HT1080 (cell line): ENCODE measurements at regions not wholly inside any gene's neighbourhood (a gene's known extent, or its start where the extent isn't known, plus 50 kb on each side); places are given as distances from the start of the nearest gene placed in this dataset.
A peak's percentile ranks its signal among the peaks of the same experiment; 100 is the strongest.
"Not testable (repeated sequence)": the region's sequence is repeated elsewhere in the genome, so short reads cannot be mapped to it uniquely, and the experiment has no call there.

Experiments
- DNase-seq: peaks from one replicate; pipeline ENCODE4 v3.0.0-alpha.2; 2015; ENCODE audit warnings: low read depth

- DNase-seq: no peak
Measured at GRCh38 chr7:36036590-36036989, 116.5 kb upstream of the EEPD1 start.

GRCh38 chr7:36037121-36037662, 115.9 kb upstream of the EEPD1 start:
- DNase-seq: peak; percentile 52

GRCh38 chr7:36038063-36038721, 114.9 kb upstream of the EEPD1 start:
- DNase-seq: no peak

- DNase-seq: no peak
Measured at GRCh38 chr7:36039243-36039642, 113.8 kb upstream of the EEPD1 start.

- DNase-seq: no peak
Measured at GRCh38 chr7:36039671-36040070, 113.4 kb upstream of the EEPD1 start.

DNA sequence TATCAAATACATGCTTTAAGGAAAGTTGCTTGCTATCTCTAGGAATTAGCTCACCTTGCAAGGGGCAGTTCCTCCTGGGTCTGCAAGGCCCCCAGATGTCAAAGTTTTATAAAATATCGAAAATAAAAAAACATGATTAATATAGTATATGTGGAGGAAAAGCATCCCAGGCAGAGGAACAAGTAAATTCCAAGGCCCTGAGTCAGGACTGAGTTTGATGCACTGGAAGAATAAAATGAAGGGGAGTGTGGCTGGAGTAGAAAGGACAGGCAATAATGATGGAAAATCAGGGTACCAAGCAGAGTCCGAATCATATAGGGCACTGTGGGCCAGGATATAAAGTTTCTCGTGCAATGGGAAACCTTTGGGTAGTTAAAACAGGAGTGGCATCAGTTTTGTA, 112.4 kb upstream of the EEPD1 start:
- DNase-seq: no peak

GRCh38 chr7:36044101-36044892, 108.8 kb upstream of the EEPD1 start:
- DNase-seq: no peak

DNA sequence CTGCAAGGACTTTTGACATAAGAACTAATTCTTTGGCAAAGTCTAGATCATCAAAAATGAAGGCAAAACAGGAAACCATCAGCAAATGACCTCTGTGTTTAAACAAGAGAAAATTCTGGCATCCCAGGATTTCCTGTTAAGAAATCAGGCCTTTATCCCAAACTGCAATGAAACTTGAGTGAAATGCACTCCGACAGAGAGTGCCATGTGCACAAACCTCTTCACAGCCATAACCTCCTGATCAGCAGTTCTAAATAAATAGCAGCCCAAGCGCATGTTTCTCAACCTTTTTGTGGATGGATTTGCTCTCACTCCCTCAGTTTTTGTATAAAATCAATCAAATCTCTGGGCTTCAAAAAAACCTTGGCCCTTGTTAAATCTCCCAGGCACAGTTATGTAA, 107.7 kb upstream of the EEPD1 start:
- DNase-seq: no peak

DNA sequence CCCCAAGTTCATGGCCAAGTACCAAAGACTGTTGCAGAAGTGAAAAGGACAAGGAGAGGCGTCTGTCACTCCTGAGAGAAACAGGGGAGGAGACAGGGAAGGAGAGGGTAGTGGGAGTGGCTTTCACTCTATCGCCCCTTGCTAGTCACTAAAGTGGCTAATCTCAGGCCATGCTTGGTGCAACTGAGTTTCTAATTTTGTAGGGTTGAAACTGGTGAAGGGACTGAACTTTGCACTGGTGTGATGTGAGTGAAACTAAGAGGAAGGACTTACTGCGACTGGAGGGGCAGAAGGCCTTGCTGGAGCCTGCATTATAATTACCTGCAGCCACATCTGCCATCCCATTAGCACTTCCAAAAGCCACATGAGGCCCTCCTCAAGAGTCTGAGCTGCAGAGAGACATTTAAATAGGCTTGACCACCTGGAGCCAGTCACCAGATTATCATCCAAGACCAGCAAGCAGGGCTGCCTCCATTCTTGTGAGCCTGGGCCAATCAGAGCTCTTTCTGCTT, 107.2 kb upstream of the EEPD1 start:
- no peak for DNase-seq

- DNase-seq: no peak
Measured at GRCh38 chr7:36047091-36047658, 105.9 kb upstream of the EEPD1 start.

DNA sequence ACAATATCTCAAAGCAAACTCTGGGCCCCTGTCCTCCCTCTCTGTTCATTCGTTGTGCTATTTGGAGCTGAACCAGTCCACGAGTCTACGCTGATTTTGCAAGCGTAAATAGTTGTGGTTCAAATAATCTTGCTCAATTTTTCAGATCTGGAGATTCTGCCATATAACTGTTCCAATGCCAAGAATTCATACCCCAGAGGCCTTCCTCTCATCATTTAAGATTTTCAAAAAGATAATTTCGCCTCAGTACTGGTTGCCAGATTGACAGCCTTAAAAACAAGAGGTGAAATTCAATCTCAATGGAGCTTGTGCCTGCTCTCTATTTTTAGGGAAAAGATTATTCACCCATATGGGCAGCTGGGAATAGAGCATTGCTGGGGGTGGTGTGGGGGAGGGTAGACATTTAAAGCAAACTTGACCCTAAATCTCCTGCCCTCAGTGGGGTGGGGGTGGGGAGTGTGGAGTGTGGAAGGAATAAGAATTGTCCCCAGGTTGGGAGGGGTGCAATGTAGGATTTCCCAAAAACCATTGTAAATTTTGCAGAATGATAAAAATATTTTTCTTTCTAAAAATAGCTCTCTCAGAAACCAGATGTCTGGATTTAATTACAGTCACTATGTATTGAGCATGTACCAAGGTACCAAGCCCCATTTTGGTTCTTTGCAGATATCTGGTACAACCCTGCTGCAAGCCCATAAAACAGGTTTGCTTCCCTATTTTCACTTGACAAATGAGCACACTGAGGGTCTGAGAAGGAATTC, 104.7 kb upstream of the EEPD1 start:
- DNase-seq: no peak

DNA sequence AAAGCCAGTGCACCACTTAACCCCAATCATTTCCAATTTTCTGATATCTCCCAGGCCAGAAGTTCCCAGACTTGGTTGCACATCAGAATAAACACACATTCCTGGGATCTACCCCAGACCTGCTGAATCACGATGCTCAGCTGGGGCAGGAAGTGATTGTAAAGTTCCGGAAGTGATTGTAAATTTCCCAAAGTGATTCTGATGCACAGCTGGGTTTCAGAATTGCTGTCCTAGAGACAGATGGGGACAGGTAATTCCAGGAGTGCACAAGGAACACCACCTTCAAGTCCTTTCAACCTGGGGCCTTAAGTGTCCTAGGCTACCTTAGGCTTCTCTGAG, 104.2 kb upstream of the EEPD1 start:
- peak; percentile 11 for DNase-seq

DNA sequence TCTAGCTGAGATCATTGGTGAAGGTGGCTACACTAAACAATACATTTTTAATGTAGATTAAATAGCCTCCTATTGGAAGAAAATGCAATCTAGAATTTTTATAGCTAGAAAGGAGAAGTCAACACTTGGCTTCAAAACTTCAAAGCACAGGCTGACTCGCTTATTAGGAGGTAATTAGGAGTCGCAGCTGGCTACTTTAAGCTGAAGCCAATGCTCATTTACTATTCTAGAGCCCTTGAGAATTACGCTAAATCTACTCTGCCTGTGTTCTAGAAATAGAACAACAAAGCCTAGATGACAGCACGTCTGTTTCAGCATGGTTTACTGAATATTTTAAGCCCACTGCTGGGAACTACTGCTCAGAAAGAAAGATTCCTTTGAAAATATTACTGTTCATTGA, 101.6 kb upstream of the EEPD1 start:
- no peak for DNase-seq

- DNase-seq: no peak
Measured at GRCh38 chr7:36053589-36053988, 99.5 kb upstream of the EEPD1 start.

DNA sequence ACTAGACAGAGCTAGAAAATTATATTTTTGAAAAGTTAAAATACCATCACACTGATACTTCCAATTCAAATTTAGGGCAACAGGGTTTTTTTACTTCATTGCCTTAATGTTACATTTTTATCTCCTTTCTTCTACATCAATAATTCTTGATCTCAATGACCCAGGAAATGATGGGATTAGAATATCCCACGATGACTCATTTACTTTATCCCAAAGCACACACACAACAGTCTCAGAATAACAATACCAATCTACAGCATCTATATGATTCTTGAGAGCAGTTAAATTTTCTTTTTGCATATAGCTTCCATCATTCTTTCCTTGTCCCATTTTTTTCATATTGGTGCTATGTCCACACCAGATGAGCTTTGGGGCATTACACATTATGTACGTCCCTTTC, 98.4 kb upstream of the EEPD1 start:
- peak; percentile 7 for DNase-seq

DNA sequence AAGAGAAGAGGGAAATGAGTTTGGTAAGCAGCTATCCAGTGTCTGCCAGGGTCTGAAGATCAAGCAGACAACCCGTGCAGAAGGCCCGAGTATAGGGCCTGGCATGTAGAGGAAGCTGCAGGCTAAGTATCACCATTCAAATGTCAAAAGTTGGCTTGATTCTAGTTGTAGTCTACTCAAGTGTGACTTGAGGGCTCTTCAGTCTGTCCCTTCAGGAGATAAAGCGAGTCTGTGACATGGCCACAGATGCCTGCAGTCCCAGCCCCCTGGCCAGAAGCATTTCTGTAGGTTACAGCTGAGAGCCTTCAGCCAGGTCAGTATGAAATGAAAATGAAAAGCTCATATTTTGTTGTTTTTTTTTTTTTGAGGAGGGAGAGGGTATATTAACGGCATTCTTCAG, 97.8 kb upstream of the EEPD1 start:
- no peak for DNase-seq

- no peak for DNase-seq
Measured at GRCh38 chr7:36057323-36057722, 95.7 kb upstream of the EEPD1 start.

DNA sequence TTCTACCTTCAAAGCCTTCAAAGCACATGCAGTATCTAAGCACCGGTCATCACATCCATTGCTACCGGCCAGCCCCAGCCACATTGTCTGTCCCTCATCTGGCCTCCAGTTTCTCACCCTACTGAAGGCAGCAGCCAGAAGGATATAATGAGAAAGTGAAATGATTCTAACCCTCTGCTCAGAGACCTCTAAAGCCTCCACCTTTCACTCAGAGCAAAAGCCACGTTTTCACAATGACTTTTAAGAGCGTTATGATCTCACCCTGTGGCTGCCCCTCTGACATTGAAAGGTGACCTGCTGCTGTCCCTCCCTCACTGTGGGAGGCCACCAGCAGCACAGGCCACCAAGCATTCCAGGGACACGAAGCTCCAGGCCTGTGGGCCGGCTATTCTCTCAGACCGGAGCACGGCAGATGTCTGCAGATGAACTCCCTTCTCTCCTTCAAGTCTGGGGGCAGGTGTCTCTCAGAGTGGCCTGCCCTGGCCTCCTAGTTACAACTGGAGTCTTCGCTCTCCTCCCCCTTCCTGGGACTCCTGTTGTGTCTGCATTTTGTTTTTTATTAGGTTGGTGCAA, 94.9 kb upstream of the EEPD1 start:
- no peak for DNase-seq

DNA sequence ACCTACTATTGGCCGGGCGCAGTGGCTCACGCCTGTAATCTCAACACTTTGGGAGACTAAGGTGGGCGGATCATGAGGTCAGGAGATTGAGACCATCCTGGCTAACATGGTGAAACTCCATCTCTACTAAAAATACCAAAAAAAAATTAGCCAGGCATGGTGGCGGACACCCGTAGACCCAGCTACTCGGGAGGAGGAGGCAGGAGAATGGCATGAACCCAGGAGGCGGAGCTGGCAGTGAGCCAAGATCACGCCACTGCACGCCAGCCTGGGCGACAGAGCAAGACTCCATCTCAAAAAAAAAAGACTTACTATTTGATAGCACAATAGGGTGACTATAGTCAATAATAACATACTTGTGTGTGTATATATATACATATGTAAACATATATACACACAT, 92.7 kb upstream of the EEPD1 start:
- DNase-seq: not testable (repeated sequence)

DNA sequence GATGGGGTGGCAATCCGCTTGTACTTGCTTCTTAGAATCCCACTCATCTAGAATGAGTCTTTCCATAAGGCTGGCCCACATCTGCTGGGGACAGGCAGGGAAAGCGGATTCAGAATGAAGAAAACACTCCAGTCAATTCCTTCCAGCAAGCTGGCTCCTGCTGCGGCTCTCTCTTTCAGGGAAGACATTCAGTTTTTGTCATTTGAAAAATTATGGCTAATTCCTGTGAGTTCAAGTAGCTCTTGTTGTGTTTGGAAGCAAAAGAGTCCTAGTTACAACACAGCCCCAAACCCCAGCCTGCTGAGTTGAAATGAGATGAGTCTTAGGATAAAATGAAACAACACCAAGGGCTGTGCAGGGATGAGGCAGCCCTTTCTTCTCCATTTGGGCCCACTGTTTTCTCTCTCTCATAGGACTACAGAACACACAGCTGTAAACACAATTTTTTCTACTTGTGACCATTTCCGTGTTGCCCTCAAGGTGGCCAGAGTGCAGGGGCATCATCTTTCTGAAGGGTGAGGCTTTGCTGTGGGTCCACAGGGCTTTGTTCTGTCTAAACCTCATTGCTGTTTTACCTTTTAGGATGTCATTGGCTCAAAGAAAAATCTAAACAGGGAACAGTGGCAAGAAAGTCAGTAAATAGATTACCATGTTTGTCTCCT, 90.8 kb upstream of the EEPD1 start:
- no peak for DNase-seq

GRCh38 chr7:36064676-36065075, 88.4 kb upstream of the EEPD1 start:
- no peak for DNase-seq
